Activated T-cell treated with anti-CD3 and anti-CD28 coated beads, Interleukin-2, amount 50 U/mL, for 24 hours (primary cell): ENCODE measurements at regions not wholly inside any gene's neighbourhood (a gene's known extent, or its start where the extent isn't known, plus 50 kb on each side); places are given as distances from the start of the nearest gene placed in this dataset.

Experiments used
- DNase-seq: peaks from one replicate; pipeline ENCODE4 v3.0.0-alpha.2; 2020
- H3K27ac Mint-ChIP-seq: 2 replicates; pipeline ENCODE4 v1.8.0; 2020; ENCODE audit warnings: mild to moderate bottlenecking, mixed read lengths
- H3K27me3 Mint-ChIP-seq: 2 replicates; pipeline ENCODE4 v1.8.0; 2020; ENCODE audit warnings: mixed read lengths
- H3K36me3 Mint-ChIP-seq: 2 replicates; pipeline ENCODE4 v1.8.0; 2020; ENCODE audit warnings: low read depth, mixed read lengths
- H3K4me1 Mint-ChIP-seq: 2 replicates; pipeline ENCODE4 v1.8.0; 2020; ENCODE audit warnings: low read depth, mixed read lengths
- H3K4me3 Mint-ChIP-seq: 2 replicates; pipeline ENCODE4 v1.8.0; 2020; ENCODE audit warnings: mild to moderate bottlenecking, moderate library complexity, mixed read lengths
- H3K9me3 Mint-ChIP-seq: 2 replicates; pipeline ENCODE4 v1.8.0; 2020; ENCODE audit warnings: mixed read lengths

DNA sequence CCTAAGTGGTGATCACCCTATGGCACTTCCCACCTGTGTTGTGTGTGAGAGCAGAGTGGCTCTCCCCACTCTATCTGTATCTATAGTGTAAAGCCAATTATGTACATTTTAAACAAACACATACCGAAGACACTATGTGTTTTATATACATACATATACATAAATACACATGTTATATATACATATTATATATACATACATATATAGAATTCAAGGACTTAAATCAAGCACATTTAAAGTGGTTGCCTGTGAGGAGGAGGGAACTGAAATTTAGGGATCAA is 246.6 kb downstream of the LY86 start:
- no peaks in the 10 kb centered on the region for H3K36me3 Mint-ChIP-seq
- no peak overlapping the region for H3K4me3 Mint-ChIP-seq
- H3K27ac Mint-ChIP-seq, result no peak overlapping the region
- DNase-seq, result no peak
- no peaks in the 10 kb centered on the region for H3K4me1 Mint-ChIP-seq
- H3K9me3 Mint-ChIP-seq, result no peaks in the 10 kb centered on the region
- peaks cover 16% of the 10 kb centered on the region for H3K27me3 Mint-ChIP-seq

GRCh38 chr6:6836609-6837406 is 248.3 kb downstream of the LY86 start:
- H3K36me3 Mint-ChIP-seq, result no peaks in the 10 kb centered on the region
- H3K4me1 Mint-ChIP-seq, result no peaks in the 10 kb centered on the region
- peaks cover 28% of the 10 kb centered on the region for H3K27me3 Mint-ChIP-seq
- no peak for DNase-seq
- no peaks in the 10 kb centered on the region for H3K9me3 Mint-ChIP-seq
- H3K27ac Mint-ChIP-seq, result no peak overlapping the region
- H3K4me3 Mint-ChIP-seq, result no peak overlapping the region

GRCh38 chr6:6837541-6838080 is 249.1 kb downstream of the LY86 start:
- H3K4me1 Mint-ChIP-seq, result no peaks in the 10 kb centered on the region
- no peaks in the 10 kb centered on the region for H3K9me3 Mint-ChIP-seq
- H3K27ac Mint-ChIP-seq, result no peak overlapping the region
- H3K4me3 Mint-ChIP-seq, result no peak overlapping the region
- DNase-seq, result no peak
- no peaks in the 10 kb centered on the region for H3K36me3 Mint-ChIP-seq
- H3K27me3 Mint-ChIP-seq, result peaks cover 34% of the 10 kb centered on the region

GRCh38 chr6:6840831-6841291 is 252.3 kb downstream of the LY86 start:
- Mint-ChIP-seq H3K4me1 (no peaks in the 10 kb centered on the region), H3K36me3 (no peaks in the 10 kb centered on the region), H3K27ac (no peak overlapping the region), H3K4me3 (no peak overlapping the region), H3K9me3 (peaks cover 4% of the 10 kb centered on the region), H3K27me3 (peaks cover 38% of the 10 kb centered on the region)
- no peak for DNase-seq

GRCh38 chr6:6841571-6841970 is 253.1 kb downstream of the LY86 start:
- no peaks in the 10 kb centered on the region for H3K4me1 Mint-ChIP-seq
- DNase-seq, result no peak
- no peaks in the 10 kb centered on the region for H3K36me3 Mint-ChIP-seq
- peaks cover 38% of the 10 kb centered on the region for H3K27me3 Mint-ChIP-seq
- H3K27ac Mint-ChIP-seq, result no peak overlapping the region
- no peak overlapping the region for H3K4me3 Mint-ChIP-seq
- H3K9me3 Mint-ChIP-seq, result peaks cover 4% of the 10 kb centered on the region

DNA sequence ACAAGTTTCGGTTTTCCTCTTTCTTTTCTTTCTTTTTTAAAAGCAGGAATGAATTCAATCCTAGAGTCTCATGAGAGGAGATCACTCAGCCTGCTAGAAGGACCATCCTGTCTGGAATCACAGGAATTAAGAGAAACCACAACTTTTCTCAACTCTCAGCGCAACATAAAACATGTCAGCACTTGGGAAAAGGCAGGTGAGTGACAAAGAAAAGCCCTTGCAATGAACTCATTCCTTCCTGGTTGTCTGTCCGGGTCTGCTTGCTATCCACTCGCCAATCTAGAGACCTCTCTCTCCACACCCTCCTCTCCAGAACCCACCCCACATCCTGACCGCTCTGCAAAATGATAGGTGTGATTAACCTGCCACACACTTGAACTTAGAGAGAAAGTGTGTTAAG is 253.8 kb downstream of the LY86 start:
- peaks cover 4% of the 10 kb centered on the region for H3K9me3 Mint-ChIP-seq
- DNase-seq, result no peak
- H3K4me1 Mint-ChIP-seq, result no peaks in the 10 kb centered on the region
- peaks cover 38% of the 10 kb centered on the region for H3K27me3 Mint-ChIP-seq
- no peak overlapping the region for H3K4me3 Mint-ChIP-seq
- no peaks in the 10 kb centered on the region for H3K36me3 Mint-ChIP-seq
- no peak overlapping the region for H3K27ac Mint-ChIP-seq

- Mint-ChIP-seq H3K9me3 (peaks cover 4% of the 10 kb centered on the region), H3K4me1 (no peaks in the 10 kb centered on the region), H3K36me3 (no peaks in the 10 kb centered on the region), H3K27ac (no peak overlapping the region), H3K4me3 (no peak overlapping the region), H3K27me3 (peaks cover 38% of the 10 kb centered on the region)
- no peak for DNase-seq
Observed at GRCh38 chr6:6843057-6843627, 254.6 kb downstream of the LY86 start.

GRCh38 chr6:6843777-6844176 is 255.3 kb downstream of the LY86 start:
- Mint-ChIP-seq H3K4me3 (no peak overlapping the region), H3K36me3 (no peaks in the 10 kb centered on the region)

DNA sequence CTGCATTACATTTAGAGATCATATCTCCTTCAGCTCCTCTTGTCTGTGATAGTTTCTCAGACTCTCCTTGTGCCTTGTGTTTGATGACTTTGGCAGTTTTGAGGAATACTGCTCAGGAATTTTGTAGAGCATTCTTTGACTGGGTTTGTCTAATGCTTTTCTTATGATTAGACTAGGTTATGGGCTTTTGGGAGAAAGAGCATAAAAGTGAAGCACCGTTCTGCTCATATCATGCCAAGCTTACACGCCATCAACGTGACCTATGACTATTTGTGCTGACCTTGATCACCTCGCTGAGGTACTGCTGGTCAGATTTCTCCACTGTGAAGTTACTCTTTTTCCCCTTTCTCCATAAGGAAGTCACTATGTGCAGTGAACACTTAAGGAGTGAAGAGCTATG is 256.0 kb downstream of the LY86 start:
- Mint-ChIP-seq H3K36me3 (no peaks in the 10 kb centered on the region), H3K4me3 (no peak overlapping the region)

More at GRCh38 chr6:6843777-6844176, 255.3 kb downstream of the LY86 start:
- Mint-ChIP-seq H3K9me3 (peaks cover 4% of the 10 kb centered on the region), H3K27me3 (peaks cover 34% of the 10 kb centered on the region), H3K27ac (no peak overlapping the region), H3K4me1 (no peaks in the 10 kb centered on the region)
- DNase-seq, result no peak

DNA sequence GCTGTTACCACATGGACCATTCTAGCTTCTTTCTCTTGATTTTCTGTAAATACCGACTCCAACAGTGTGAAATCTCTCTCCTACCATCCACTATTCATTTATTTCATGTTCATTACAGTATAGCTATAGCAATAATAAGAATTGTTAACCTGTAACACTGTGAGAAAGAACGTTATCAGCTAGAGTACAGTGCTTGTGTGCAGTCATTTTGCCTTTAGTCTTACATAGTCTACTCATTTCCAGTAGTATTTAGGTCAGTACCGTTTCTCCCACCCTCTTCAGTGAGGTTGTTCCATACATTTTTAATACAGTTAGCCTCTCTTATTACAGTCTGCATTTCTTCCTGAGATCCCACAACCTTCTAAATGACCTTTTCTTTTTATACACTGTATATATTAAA is 257.1 kb downstream of the LY86 start:
- Mint-ChIP-seq H3K27ac (no peak overlapping the region), H3K27me3 (peaks cover 33% of the 10 kb centered on the region), H3K4me1 (no peaks in the 10 kb centered on the region), H3K36me3 (no peaks in the 10 kb centered on the region), H3K4me3 (no peak overlapping the region), H3K9me3 (peaks cover 4% of the 10 kb centered on the region)
- DNase-seq, result no peak

More for the DNA sequence above, 256.0 kb downstream of the LY86 start:
- Mint-ChIP-seq H3K4me1 (no peaks in the 10 kb centered on the region), H3K27me3 (peaks cover 34% of the 10 kb centered on the region), H3K27ac (no peak overlapping the region), H3K9me3 (peaks cover 4% of the 10 kb centered on the region)
- DNase-seq, result no peak

- no peak overlapping the region for H3K27ac Mint-ChIP-seq
- peaks cover 15% of the 10 kb centered on the region for H3K27me3 Mint-ChIP-seq
- peaks cover 5% of the 10 kb centered on the region for H3K4me1 Mint-ChIP-seq
- no peaks in the 10 kb centered on the region for H3K36me3 Mint-ChIP-seq
- DNase-seq, result no peak
- peaks cover 4% of the 10 kb centered on the region for H3K9me3 Mint-ChIP-seq
- H3K4me3 Mint-ChIP-seq, result no peak overlapping the region
Observed at GRCh38 chr6:6847591-6847990, 259.1 kb downstream of the LY86 start.

- Mint-ChIP-seq H3K9me3 (no peaks in the 10 kb centered on the region), H3K27me3 (no peaks in the 10 kb centered on the region), H3K4me3 (no peak overlapping the region), H3K36me3 (no peaks in the 10 kb centered on the region), H3K27ac (no peak overlapping the region), H3K4me1 (peaks cover 24% of the 10 kb centered on the region)
- no peak for DNase-seq
Observed at GRCh38 chr6:6851059-6851948, 256.5 kb upstream of the RREB1 start.

GRCh38 chr6:6851949-6852261 is 255.9 kb upstream of the RREB1 start:
- no peaks in the 10 kb centered on the region for H3K27me3 Mint-ChIP-seq
- H3K9me3 Mint-ChIP-seq, result no peaks in the 10 kb centered on the region
- DNase-seq, result no peak
- no peak overlapping the region for H3K27ac Mint-ChIP-seq
- no peak overlapping the region for H3K4me3 Mint-ChIP-seq
- H3K4me1 Mint-ChIP-seq, result peaks cover 30% of the 10 kb centered on the region
- no peaks in the 10 kb centered on the region for H3K36me3 Mint-ChIP-seq

DNA sequence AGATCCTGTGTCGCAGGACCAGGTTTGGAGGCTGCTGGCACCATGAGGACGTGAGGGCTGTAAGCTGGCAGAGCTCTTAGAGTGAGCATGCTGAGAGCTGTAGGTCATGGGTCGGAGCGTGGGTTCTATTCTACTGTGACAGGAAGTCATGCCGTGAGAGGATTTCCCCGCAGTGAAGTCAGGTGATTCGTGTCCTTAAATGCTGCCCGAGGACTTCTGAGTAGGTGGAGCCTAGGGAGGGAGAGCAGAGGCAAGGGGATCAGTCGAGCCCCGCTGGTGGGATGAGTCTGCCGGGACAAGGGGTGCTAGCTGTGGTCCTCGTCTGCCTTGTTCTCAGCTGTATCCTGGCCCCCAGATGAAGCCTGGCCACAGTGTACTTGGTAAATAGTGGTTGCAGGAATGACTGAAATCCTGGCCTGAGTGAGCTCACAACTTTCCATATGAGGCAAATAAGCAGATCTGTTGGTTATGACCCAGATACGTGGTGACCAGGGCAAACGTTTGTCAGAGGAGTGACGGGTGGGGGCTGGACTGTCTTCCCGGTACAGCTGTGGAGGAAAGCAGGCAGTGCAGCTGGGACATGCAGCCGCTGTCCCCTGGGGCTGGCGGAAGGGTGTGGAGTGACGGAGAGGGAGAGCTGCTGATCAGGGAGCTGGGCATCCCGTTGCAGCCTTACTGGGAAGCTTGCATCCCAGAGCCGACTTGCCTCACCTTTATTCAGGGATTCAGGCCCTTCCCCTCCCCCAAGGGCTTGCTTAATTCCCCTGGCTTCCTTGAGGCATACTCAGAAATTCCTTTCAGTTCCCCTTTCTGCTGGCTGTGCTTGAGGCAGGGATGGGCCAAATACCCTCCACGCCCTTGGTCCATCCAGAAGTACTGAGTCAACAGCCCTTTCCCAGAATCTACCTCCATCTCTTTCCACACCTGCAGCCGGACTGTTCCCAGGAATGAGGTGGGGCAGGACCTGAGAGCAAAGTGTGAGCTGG is 250.9 kb upstream of the RREB1 start:
- peak overlapping the region; percentile 89 for H3K27ac Mint-ChIP-seq
- no peaks in the 10 kb centered on the region for H3K36me3 Mint-ChIP-seq
- DNase-seq, result peak; percentile 68
- peaks cover 39% of the 10 kb centered on the region for H3K4me1 Mint-ChIP-seq
- peak overlapping the region; percentile 60 for H3K4me3 Mint-ChIP-seq
- no peaks in the 10 kb centered on the region for H3K9me3 Mint-ChIP-seq
- peaks cover 3% of the 10 kb centered on the region for H3K27me3 Mint-ChIP-seq
